Astrocyte (in vitro differentiated cells and primary cell): ENCODE measurements at regions not wholly inside any gene's neighbourhood (a gene's known extent, or its start where the extent isn't known, plus 50 kb on each side); places are given as distances from the start of the nearest gene placed in this dataset.

Source experiments
- DNase-seq: peaks from one replicate; pipeline ENCODE4 v3.0.0-alpha.2; 2010; ENCODE audit warnings: low read depth
- FAIRE-seq: peaks from 2 replicates; lab custom pipeline; 2011; peaks lifted over from hg19 to GRCh38; lab: Jason Lieb, UNC
- H2AFZ ChIP-seq: 2 replicates; pipeline ENCODE4 v1.6.0; 2012; ENCODE audit warnings: low read depth, low read length, inconsistent platforms
- H3K27ac ChIP-seq: 2 replicates; pipeline ENCODE4 v1.5.1; 2011; ENCODE audit warnings: low read depth, low read length, inconsistent platforms
- H3K27me3 ChIP-seq: 2 replicates; pipeline ENCODE4 v1.6.0; 2011; ENCODE audit warnings: low read length, inconsistent platforms; ENCODE audit not compliant: insufficient read depth
- H3K36me3 ChIP-seq: 2 replicates; pipeline ENCODE4 v1.5.1; 2011; ENCODE audit warnings: low read length, inconsistent platforms; ENCODE audit not compliant: insufficient read depth
- H3K4me1 ChIP-seq: 2 replicates; pipeline ENCODE4 v1.5.1; 2011; ENCODE audit warnings: low read length, inconsistent platforms; ENCODE audit not compliant: insufficient read depth
- H3K4me2 ChIP-seq: 2 replicates; pipeline ENCODE4 v1.6.0; 2012; ENCODE audit warnings: low read length, inconsistent platforms
- H3K4me3 ChIP-seq: 2 replicates; pipeline ENCODE4 v1.5.1; 2011; ENCODE audit warnings: low read depth, mild to moderate bottlenecking, low read length, inconsistent platforms; ENCODE audit not compliant: insufficient read depth
- H3K79me2 ChIP-seq: 2 replicates; pipeline ENCODE4 v1.6.0; 2012; ENCODE audit warnings: mild to moderate bottlenecking, low read length, inconsistent platforms; ENCODE audit not compliant: insufficient read depth
- H3K9ac ChIP-seq: 2 replicates; pipeline ENCODE4 v1.6.0; 2012; ENCODE audit warnings: mild to moderate bottlenecking, low read length, inconsistent platforms
- H3K9me3 ChIP-seq: 2 replicates; pipeline ENCODE4 v1.5.1; 2012; ENCODE audit warnings: low read depth, mild to moderate bottlenecking, low read length, inconsistent platforms; ENCODE audit not compliant: insufficient read depth
- H4K20me1 ChIP-seq: 2 replicates; pipeline ENCODE4 v1.6.0; 2012; ENCODE audit warnings: low read length, inconsistent platforms; ENCODE audit not compliant: insufficient read depth
- H3K27ac Mint-ChIP-seq: one replicate; pipeline ENCODE4 v1.8.0; 2021; ENCODE audit warnings: mild to moderate bottlenecking, mixed read lengths; ENCODE audit not compliant: unreplicated experiment
- H3K27me3 Mint-ChIP-seq: one replicate; pipeline ENCODE4 v1.8.0; 2021; ENCODE audit warnings: low read depth, mixed read lengths; ENCODE audit not compliant: unreplicated experiment
- H3K36me3 Mint-ChIP-seq: one replicate; pipeline ENCODE4 v1.8.0; 2021; ENCODE audit warnings: low read depth, mixed read lengths; ENCODE audit not compliant: unreplicated experiment
- H3K4me1 Mint-ChIP-seq: one replicate; pipeline ENCODE4 v1.8.0; 2021; ENCODE audit warnings: low read depth, mixed read lengths; ENCODE audit not compliant: unreplicated experiment
- H3K4me3 Mint-ChIP-seq: one replicate; pipeline ENCODE4 v1.8.0; 2021; ENCODE audit warnings: mild to moderate bottlenecking, moderate library complexity, mixed read lengths; ENCODE audit not compliant: unreplicated experiment
- H3K9me3 Mint-ChIP-seq: one replicate; pipeline ENCODE4 v1.8.0; 2021; ENCODE audit warnings: mild to moderate bottlenecking, mixed read lengths; ENCODE audit not compliant: unreplicated experiment
- CTCF ChIP-seq: IDR thresholded peaks from 2 replicates; pipeline ENCODE4 v1.5.1; 2011; ENCODE audit warnings: low read depth, mild to moderate bottlenecking, inconsistent platforms, low read length, moderate library complexity; ENCODE audit not compliant: insufficient read depth
- EZH2 ChIP-seq: IDR thresholded peaks from 2 replicates; pipeline ENCODE4 v1.6.1; 2012; ENCODE audit warnings: mild to moderate bottlenecking, low read length, inconsistent platforms; ENCODE audit not compliant: insufficient read depth

GRCh38 chr6:145318952-145319351, 416.4 kb downstream of the EPM2A start:
- H3K27ac ChIP-seq: no peak overlapping the region
- H2AFZ ChIP-seq: no peak overlapping the region
- no peaks in the 10 kb centered on the region for H3K9me3 ChIP-seq
- no peak for TF ChIP-seq CTCF
- TF ChIP-seq EZH2: no peak
- no peaks in the 10 kb centered on the region for H3K36me3 ChIP-seq
- FAIRE-seq (no peak), DNase-seq (no peak)
- Mint-ChIP-seq H3K4me3 (no peak overlapping the region), H3K27me3 (no peaks in the 10 kb centered on the region), H3K36me3 (no peaks in the 10 kb centered on the region), H3K27ac (no peak overlapping the region), H3K4me1 (peaks cover 5% of the 10 kb centered on the region), H3K9me3 (no peaks in the 10 kb centered on the region)
- no peaks in the 10 kb centered on the region for H3K27me3 ChIP-seq
- H3K9ac ChIP-seq: no peak overlapping the region
- H3K79me2 ChIP-seq: no peaks in the 10 kb centered on the region
- no peak overlapping the region for H3K4me2 ChIP-seq
- H3K4me1 ChIP-seq: no peaks in the 10 kb centered on the region
- no peaks in the 10 kb centered on the region for H4K20me1 ChIP-seq
- no peak overlapping the region for H3K4me3 ChIP-seq

- Histone ChIP-seq H3K9ac (no peak overlapping the region), H3K36me3 (no peaks in the 10 kb centered on the region), H2AFZ (no peak overlapping the region), H3K79me2 (no peaks in the 10 kb centered on the region), H4K20me1 (no peaks in the 10 kb centered on the region), H3K9me3 (no peaks in the 10 kb centered on the region), H3K4me1 (no peaks in the 10 kb centered on the region), H3K27me3 (no peaks in the 10 kb centered on the region), H3K4me3 (no peak overlapping the region), H3K27ac (no peak overlapping the region), H3K4me2 (no peak overlapping the region)
- Mint-ChIP-seq H3K36me3 (no peaks in the 10 kb centered on the region), H3K27me3 (no peaks in the 10 kb centered on the region), H3K27ac (no peak overlapping the region), H3K9me3 (no peaks in the 10 kb centered on the region), H3K4me3 (no peak overlapping the region), H3K4me1 (peaks cover 5% of the 10 kb centered on the region)
- no peak for TF ChIP-seq CTCF
- no peak for TF ChIP-seq EZH2
- no peak for FAIRE-seq
- no peak for DNase-seq
Observed at GRCh38 chr6:145319605-145320004, 415.7 kb downstream of the EPM2A start.

- Mint-ChIP-seq H3K4me3 (no peak overlapping the region), H3K27me3 (no peaks in the 10 kb centered on the region), H3K36me3 (no peaks in the 10 kb centered on the region), H3K27ac (no peak overlapping the region), H3K4me1 (peaks cover 7% of the 10 kb centered on the region), H3K9me3 (no peaks in the 10 kb centered on the region)
- Histone ChIP-seq H3K9ac (no peak overlapping the region), H3K79me2 (no peaks in the 10 kb centered on the region), H3K36me3 (no peaks in the 10 kb centered on the region), H2AFZ (no peak overlapping the region), H3K27ac (no peak overlapping the region), H3K4me3 (no peak overlapping the region), H3K9me3 (no peaks in the 10 kb centered on the region), H3K4me2 (no peak overlapping the region), H3K27me3 (no peaks in the 10 kb centered on the region), H4K20me1 (no peaks in the 10 kb centered on the region), H3K4me1 (no peaks in the 10 kb centered on the region)
- FAIRE-seq (no peak), DNase-seq (no peak)
- TF ChIP-seq CTCF (no peak), EZH2 (no peak)
Observed at GRCh38 chr6:145323646-145324045, 411.7 kb downstream of the EPM2A start.
